UCSD-AML1 (cell line): ENCODE measurements at regions not wholly inside any gene's neighbourhood (a gene's known extent, or its start where the extent isn't known, plus 50 kb on each side); places are given as distances from the start of the nearest gene placed in this dataset.

Experiments used
- DNase-seq: peaks from one replicate; lab custom pipeline; 2025; ENCODE audit not compliant: unreplicated experiment; lab: John Stamatoyannopoulos, UW

DNA sequence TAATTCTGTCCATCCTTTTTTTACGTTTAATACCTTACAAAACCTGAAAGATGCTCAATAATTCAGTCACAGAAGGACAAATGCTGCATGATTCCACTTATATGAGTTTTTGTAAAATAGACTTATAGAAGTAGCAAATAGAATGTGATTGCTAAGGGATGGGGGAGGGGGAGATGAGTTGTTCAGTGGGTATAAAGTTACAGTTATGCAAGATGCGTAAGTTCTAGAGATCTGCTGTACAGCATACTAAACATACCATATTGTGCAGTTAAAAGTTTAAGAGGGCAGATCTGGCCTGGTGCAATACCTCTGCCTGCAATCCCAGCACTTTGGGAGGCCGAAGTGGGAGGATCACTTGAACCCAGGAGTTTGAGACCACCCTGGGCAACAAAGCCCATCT is 78.8 kb downstream of the TET3 start:
- DNase-seq = no peak

DNA sequence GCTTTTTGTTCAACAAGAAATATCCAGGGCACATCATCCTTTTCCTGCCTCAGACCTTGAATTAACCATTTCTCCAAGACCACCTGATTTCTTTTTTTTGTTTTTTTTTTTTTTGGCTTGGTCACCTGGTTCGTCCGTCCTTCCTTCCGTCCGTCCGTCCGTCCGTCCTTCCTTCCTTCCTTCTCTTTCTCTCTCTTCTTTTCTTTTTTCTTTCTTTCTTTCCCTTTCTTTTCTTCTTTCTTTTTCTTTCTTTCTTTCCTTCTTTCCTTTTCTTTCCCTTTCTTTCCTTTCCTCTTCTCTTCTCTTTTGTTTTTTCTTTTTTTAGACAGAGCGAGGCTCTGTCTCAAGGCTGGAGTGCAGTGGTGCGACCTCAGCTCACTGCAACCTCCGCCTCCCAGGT is 80.7 kb downstream of the TET3 start:
- no peak for DNase-seq

DNA sequence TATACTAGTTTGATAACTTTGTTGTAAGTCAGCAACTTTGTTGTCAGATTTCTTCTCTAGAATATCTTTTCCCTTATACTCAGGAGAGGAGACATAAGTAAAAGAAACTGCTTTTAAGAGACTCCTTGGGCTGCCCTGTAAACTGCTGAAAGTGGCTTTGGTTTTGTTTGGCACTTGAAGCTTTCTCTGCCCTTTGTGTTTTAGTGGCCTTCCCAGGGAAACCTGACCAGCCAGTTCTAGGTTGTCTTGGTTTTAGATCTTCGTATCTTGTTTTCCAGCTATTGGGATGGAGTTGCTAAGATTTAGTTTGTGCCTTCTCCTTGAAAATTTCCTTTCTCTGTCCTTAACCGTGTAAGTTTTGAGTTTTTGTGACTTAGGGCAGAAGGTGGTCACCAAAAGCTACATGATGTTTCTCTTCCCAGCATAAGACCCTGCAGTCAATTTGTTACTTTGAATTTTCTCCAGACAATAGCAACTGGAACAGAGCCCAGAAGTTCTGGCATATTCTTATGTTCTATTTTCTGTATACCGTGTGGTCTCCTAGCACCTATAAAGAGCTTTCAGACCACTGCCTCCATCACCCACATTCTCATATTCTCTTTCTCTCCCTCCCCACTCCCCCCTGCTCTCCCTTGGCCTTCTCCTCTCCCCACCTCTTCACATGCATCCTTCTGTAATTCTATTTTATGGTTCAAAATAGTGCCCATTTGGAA is 81.1 kb downstream of the BOLA3 start:
- DNase-seq = no peak

DNA sequence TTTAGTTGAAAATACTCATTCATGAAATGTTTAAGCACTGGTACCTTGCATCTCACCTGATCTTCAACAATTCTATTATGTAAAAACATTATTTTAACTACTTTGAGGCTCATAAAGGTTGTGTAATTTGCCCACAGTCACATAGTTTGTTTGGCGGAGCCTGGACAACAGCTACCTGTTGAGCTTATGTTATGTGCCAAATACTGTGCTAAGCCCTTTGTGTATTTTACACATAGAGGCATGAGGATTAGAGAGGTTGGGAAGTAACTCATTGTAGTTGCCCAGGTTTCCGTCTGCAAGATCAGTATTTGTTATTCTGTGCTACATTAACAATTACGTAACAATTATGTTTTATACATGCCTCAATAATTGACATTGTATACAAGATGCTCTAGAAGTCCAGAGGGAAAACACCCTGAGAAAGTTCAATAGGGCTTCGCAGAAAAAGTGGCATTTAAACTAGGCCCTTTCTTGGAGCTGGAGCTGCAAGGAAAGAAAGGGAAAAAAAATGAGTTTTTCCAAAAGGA is 80.4 kb downstream of the BOLA3 start:
- no peak for DNase-seq

DNA sequence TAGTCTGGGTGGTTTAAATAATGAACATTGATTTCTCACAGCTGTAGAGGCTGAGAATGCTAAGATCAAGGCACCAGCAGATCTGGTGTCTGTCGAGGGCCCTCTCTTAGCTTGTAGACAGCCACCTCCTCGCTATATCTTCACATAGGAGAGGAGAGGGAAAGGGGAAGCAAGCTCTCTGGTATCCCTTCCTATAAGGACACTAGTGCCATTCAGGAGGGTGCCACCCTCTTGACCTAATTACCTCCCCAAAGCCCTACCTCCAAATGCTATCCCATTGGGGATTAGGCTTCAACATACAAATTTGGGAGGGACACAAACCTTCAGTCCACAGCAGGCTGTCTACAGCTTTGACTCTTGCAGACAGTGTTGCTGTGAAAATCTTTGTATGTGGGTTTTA is 76.7 kb downstream of the BOLA3 start:
- no peak for DNase-seq

DNA sequence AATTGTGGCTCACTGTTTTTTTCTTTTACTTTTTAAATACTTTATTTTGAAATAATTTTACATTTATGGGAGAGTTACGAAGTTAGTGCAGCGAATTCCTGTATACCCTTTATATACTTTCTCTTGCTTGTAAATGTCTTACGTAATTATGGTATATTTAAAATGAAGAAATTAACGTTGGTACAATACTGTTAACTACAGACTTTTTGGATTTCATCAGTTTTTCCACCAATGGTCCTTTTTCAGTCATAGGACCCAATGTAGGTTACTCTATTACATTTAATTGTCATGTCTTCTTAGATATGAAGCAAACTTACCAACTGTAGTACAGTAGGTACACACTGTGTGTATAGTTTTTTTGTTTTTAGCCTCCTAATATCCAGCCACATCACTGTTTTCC is 76.3 kb downstream of the BOLA3 start:
- no peak for DNase-seq

DNA sequence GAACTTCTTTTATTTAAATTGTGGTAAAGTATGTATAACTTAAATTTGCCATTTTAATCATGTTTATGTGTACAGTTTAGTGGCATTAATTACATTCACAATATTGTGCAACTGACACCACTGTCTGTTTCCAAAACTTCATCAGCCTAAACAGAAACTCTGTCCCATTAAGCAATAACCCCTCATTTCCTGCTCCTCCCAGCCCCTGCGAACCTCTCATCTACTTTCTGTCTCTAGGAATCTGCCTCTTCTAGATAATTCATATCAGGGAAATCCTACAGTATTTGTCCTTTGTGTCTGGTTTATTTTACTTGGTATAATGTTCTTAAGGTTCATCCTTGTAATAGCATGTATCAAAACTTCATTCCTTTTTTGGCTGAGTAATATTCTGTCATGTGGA is 75.1 kb downstream of the BOLA3 start:
- no peak for DNase-seq

DNA sequence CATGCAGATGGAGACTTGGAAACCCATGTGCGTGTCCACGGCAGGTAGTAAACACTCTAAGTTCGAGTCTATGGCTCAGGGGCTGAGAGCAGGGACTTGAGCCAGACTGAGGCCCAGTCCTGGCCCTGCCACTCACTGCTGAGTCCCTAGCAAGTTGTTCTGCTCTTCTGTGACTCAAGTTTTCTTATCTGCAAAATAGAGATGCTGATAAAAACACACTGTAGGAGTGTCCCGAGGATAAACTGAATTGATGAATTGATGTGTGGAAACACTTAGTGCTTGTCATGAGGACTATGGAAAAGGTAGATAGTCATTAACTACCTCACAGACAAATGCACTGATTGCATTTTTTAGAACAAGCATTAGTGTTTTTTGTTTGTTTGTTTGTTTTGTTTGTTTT is 73.2 kb downstream of the BOLA3 start:
- no peak for DNase-seq

DNA sequence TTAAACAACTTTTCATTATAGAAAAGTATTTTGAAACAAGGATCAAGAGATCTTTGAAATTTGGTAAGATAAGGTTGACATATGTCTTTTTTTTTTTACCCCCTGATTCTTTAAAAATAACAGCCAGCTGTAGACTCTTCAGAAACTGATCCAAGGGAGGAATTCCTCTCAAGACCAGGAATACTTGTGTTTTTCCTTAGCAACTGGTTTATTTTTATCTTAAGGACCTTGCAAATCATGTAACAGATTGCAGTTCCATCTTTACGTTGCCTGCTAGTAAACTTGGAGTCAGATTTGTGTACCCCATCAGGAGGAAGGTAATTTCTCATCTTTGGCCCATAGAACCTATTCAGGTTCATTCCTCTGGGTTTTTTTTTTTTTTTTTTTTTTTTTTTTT is 71.6 kb downstream of the BOLA3 start:
- DNase-seq = no peak

DNA sequence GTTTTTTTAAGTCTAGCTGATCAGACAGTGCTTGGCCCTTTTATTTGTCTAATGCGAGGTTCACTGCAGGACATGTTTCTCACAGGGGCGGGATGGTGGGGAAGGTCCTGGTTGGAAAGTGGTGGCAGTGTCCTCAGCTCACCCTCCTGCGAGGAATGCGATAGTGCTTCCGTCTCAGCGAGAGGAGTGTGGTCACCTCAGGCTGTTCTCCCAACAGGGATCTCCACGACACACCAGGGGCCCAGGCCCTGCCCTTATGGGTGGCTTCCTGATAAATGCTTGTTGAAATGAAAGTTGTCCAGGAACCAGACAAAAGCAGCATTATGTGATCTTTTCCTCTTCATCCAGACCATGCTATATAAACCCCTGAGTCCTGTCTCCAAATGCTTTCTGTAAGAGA is 70.1 kb downstream of the BOLA3 start:
- no peak for DNase-seq

DNA sequence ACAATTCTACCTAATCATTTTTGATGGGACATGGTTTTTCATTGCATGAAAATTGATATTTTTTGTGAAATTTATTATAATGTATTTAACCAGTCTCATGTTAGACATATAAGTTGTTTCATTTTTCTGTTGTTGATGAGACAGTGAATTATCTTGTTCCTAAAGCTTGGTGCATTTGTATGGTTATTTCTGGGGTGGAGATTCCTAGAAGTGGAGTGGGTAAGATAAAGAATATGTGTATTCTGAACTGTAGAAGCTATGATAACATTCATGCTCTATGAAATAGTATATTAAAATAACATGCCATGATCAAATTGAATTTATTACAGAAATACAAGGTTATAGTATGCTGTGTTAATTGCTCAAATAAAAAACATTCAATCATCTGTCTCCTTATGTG is 69.2 kb downstream of the BOLA3 start:
- no peak for DNase-seq

DNA sequence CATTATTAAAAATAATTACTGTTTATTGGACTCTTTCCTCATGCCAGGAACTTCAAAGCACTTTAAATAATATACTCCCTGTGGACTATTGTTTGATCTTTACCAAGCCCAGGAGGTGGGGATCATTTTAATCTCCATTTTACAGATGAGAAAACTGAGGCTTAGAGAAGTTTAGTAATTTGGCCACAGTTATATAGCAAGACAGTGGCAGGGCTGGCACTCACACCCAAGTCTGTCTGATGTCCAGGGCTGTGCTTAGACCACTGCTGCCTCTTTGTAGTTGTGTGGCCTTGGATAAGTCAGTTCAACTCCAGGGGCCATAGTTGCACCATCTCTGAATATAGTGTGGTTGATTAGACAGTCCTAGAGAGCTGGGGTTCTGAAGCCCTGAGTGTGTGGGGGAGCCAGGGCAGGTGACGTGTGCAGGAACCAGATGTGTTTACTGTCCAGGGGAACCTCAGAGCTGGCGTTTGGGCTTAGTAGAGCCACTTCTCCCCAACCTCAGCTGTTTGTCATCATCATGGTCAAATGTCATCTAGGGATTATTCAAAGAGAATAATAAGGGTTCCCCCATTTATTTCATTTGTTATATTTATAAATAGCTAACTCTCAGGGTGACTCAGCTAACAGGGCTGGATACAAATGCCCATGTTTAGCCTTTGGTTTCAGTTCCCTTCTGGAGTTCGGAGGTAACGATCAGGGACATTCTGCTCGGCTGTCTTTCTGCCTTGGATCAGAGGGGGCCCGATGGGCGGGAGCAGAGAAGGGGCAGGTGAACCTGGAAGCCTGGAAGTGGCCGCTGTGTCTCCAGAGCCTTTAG is 68.0 kb downstream of the BOLA3 start:
- no peak for DNase-seq

DNA sequence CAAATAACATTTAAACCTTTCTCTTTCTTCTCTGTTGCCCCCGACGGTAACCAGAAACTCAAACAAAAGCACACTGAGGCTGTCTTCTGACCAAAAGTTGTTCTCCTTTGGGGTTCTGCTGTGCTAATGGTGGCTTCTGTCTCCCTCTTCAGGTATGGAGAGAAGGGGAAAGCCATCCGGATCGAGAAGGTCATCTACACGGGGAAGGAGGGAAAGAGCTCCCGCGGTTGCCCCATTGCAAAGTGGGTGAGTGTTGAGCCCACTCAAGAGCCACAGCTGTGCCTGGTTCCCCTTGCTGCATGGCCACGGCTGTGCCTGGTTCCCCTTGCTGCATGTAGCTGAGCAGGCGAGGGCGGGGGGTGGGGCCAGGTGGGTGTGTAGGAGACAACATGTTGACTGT is 67.4 kb downstream of the BOLA3 start:
- DNase-seq = no peak

DNA sequence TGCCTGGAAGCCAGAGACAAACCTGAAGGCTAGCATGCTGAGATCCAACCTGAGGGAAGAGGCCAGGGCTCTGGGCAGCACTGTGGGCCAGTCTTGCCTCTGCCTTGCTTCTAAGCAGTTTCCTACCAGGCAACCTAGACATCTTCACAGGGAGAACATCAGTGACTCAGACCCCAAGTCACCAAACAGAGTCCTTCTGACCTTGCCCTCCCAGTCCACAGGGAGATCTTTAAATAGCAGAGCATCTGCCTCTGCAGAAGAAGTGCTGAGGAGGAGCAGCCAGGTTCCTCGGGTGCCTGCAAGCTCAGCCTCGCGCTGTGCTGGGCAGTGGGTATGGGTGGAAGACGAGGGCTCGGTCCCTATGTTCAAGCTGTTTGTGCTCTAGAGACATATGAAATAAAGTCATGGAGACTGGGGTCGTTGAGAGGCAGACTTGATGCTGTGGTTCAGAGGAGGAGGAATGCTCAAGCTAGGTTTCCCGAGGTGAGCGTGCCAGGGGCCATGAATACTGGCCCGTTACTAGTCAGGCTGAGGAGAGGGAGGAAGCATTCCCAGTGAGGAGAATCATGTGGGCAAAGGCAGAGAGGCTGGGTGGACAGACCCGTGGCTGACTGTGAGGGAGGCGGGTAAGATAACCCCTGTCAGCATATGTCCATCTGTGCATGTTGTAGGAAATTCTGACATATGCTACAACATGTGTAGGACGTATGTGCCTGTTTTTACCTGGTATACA is 66.5 kb downstream of the BOLA3 start:
- DNase-seq = no peak

DNA sequence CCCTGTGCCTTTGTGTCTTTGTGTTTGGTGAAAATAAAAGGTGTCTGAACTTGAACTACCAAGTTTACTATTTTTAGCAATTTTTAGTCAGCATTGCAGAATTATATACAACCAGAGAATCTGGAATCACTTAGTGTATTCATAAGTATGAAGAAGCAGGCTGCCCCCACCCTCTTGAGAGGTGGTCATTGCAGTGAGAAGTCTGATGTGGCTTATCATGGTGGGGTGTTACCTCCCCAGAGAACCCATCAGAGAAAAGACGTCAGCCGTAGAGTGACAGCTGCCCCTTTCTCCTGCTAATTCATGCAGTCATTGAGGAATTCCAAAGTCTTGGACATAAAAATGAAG is 66.0 kb downstream of the BOLA3 start:
- no peak for DNase-seq

DNA sequence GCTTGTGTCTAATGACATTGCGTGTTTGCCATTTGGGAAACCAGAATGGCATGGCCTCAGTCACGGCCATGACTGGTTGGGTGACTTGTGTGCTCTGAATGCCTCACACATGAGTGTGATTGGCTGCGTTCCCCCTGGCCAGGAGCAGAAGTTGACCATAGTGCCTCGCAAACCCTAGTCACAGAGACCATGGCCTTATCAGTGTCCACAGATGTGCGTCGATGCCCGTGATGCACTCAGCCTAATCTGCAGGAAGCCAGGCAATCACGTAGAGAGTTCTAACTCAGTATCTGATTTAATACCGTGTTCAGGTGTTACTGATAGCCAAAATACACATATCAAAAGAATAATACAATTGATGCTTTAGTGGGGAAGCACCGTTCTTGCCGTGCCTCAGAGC is 64.0 kb downstream of the BOLA3 start:
- DNase-seq = no peak
